HG02973 (cell line): ENCODE measurements at regions not wholly inside any gene's neighbourhood (a gene's known extent, or its start where the extent isn't known, plus 50 kb on each side); places are given as distances from the start of the nearest gene placed in this dataset.

Experiments
- ATAC-seq: cut with Tn5 transposase; IDR thresholded peaks from one replicate; pipeline ENCODE4 v1.9.1; 2021; ENCODE audit warnings: moderate library complexity; ENCODE audit not compliant: unreplicated experiment

- ATAC-seq: no peak
These were observed 273.9 kb downstream of the NPR3 start for GRCh38 chr5:32984851-32985610.

- no peak for ATAC-seq
These were observed 278.7 kb downstream of the NPR3 start for GRCh38 chr5:32989815-32990214.

GRCh38 chr5:32990593-32991420 is 279.7 kb downstream of the NPR3 start:
- ATAC-seq: no peak

- no peak for ATAC-seq
These were observed 280.3 kb downstream of the NPR3 start for GRCh38 chr5:32991421-32991815.

- no peak for ATAC-seq
These were observed 285.2 kb downstream of the NPR3 start for GRCh38 chr5:32996336-32996735.

- no peak for ATAC-seq
These were observed 297.8 kb downstream of the NPR3 start for GRCh38 chr5:33008751-33009418.

- no peak for ATAC-seq
These were observed 299.7 kb downstream of the NPR3 start for GRCh38 chr5:33010846-33011245.

- no peak for ATAC-seq
These were observed 300.7 kb downstream of the NPR3 start for GRCh38 chr5:33011801-33012200.

- ATAC-seq: no peak
These were observed 312.5 kb downstream of the NPR3 start for GRCh38 chr5:33023649-33024048.

GRCh38 chr5:33032271-33033070 is 321.4 kb downstream of the NPR3 start:
- no peak for ATAC-seq

GRCh38 chr5:33033516-33033915 is 322.4 kb downstream of the NPR3 start:
- ATAC-seq: no peak

GRCh38 chr5:33034777-33035176 is 323.7 kb downstream of the NPR3 start:
- no peak for ATAC-seq

- ATAC-seq: no peak
These were observed 324.9 kb downstream of the NPR3 start for GRCh38 chr5:33035851-33036527.

GRCh38 chr5:33037076-33037475 is 326.0 kb downstream of the NPR3 start:
- no peak for ATAC-seq

- no peak for ATAC-seq
These were observed 330.5 kb downstream of the NPR3 start for GRCh38 chr5:33041586-33041985.

GRCh38 chr5:33043343-33043997 is 332.3 kb downstream of the NPR3 start:
- ATAC-seq: no peak

GRCh38 chr5:33046091-33046490 is 335.0 kb downstream of the NPR3 start:
- no peak for ATAC-seq

GRCh38 chr5:33048315-33048714 is 337.2 kb downstream of the NPR3 start:
- ATAC-seq: no peak

- ATAC-seq: no peak
These were observed 338.2 kb downstream of the NPR3 start for GRCh38 chr5:33049298-33049697.

- ATAC-seq: no peak
These were observed 338.7 kb downstream of the NPR3 start for GRCh38 chr5:33049842-33050241.
